DMS53 (cell line): ENCODE measurements at regions not wholly inside any gene's neighbourhood (a gene's known extent, or its start where the extent isn't known, plus 50 kb on each side); places are given as distances from the start of the nearest gene placed in this dataset.
"Not testable (repeated sequence)": the region's sequence is repeated elsewhere in the genome, so short reads cannot be mapped to it uniquely, and the experiment has no call there.

Source experiments
- DNase-seq: peaks from one replicate; lab custom pipeline; 2025; lab: John Stamatoyannopoulos, UW

GRCh38 chr13:82187227-82187626, 1695.0 kb downstream of the SLITRK1 start:
- no peak for DNase-seq

GRCh38 chr13:82176751-82177150, 1705.5 kb downstream of the SLITRK1 start:
- DNase-seq, result no peak

- no peak for DNase-seq
Observed at GRCh38 chr13:82165396-82166174, 1716.7 kb downstream of the SLITRK1 start.

- DNase-seq, result not testable (repeated sequence)
Observed at GRCh38 chr13:82164780-82165395, 1717.4 kb downstream of the SLITRK1 start.

GRCh38 chr13:82147526-82147925, 1734.7 kb downstream of the SLITRK1 start:
- no peak for DNase-seq

GRCh38 chr13:82136880-82137279, 1745.4 kb downstream of the SLITRK1 start:
- DNase-seq, result no peak

- DNase-seq, result no peak
Observed at GRCh38 chr13:82129281-82129680, 1753.0 kb downstream of the SLITRK1 start.

- DNase-seq, result no peak
Observed at GRCh38 chr13:82118589-82118988, 1763.7 kb downstream of the SLITRK1 start.

- no peak for DNase-seq
Observed at GRCh38 chr13:82116422-82116989, 1765.8 kb downstream of the SLITRK1 start.

GRCh38 chr13:82115391-82115790, 1766.9 kb downstream of the SLITRK1 start:
- no peak for DNase-seq

GRCh38 chr13:82096256-82096655, 1755.3 kb upstream of the SPRY2 start:
- DNase-seq, result no peak

GRCh38 chr13:82092312-82092711, 1751.4 kb upstream of the SPRY2 start:
- no peak for DNase-seq

- no peak for DNase-seq
Observed at GRCh38 chr13:82088781-82089180, 1747.9 kb upstream of the SPRY2 start.

GRCh38 chr13:82076496-82076895, 1735.6 kb upstream of the SPRY2 start:
- DNase-seq, result no peak

- peak; percentile 1 for DNase-seq
Observed at GRCh38 chr13:82070416-82070815, 1729.5 kb upstream of the SPRY2 start.

GRCh38 chr13:82062772-82063171, 1721.8 kb upstream of the SPRY2 start:
- DNase-seq, result no peak

- no peak for DNase-seq
Observed at GRCh38 chr13:82058364-82058763, 1717.4 kb upstream of the SPRY2 start.

- DNase-seq, result not testable (repeated sequence)
Observed at GRCh38 chr13:82045316-82045715, 1704.4 kb upstream of the SPRY2 start.

- no peak for DNase-seq
Observed at GRCh38 chr13:82036602-82037001, 1695.7 kb upstream of the SPRY2 start.

GRCh38 chr13:82011355-82011754, 1670.4 kb upstream of the SPRY2 start:
- DNase-seq, result no peak

GRCh38 chr13:82010780-82011179, 1669.9 kb upstream of the SPRY2 start:
- DNase-seq, result peak; percentile 38

GRCh38 chr13:82002710-82003109, 1661.8 kb upstream of the SPRY2 start:
- DNase-seq, result peak; percentile 60

- no peak for DNase-seq
Observed at GRCh38 chr13:81995316-81995715, 1654.4 kb upstream of the SPRY2 start.
